ENCODE measurements at regions not wholly inside any gene's neighbourhood (a gene's known extent, or its start where the extent isn't known, plus 50 kb on each side); places are given as distances from the start of the nearest gene placed in this dataset.
A peak's percentile ranks its signal among the peaks of the same experiment; 100 is the strongest.
"Not testable (repeated sequence)": the region's sequence is repeated elsewhere in the genome, so short reads cannot be mapped to it uniquely, and the experiment has no call there.

DNA sequence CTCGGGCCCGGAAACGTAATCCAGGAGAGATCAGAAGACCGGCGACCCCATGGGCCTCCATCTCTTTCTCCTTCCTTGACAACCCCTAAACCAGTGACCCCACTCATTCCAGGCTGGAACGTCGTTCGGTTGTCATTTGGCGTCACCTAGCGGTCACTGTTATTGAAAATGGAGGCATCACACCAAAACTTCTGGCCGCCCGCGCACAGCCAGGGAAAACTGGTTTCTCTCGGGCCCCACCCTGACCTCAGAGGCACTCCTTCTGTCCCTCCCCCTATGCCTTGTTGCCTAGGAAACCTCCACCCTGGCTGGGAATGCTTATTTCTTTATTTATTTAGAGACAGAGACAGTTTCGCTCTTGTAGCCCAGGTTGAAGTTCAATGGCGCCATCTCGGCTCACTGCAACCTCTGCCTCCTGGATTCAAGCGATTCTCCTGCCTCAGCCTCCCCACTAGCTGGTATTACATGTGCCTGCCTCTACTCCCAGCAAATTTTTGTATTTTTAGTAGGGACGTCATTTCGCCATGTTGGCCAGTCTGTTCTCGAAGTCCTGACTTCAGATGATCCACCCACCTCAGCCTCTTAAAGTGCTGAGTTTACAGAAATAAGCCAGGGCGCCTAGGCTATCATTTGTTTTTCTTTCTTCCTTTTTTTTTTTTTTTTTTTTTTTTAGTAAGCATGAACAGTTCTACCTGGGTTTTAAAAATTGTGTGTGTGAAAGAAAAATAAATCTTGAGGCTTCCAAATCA lies 2144.1 kb upstream of the TPTE start:
- DNase-seq = not testable (repeated sequence)

DNA sequence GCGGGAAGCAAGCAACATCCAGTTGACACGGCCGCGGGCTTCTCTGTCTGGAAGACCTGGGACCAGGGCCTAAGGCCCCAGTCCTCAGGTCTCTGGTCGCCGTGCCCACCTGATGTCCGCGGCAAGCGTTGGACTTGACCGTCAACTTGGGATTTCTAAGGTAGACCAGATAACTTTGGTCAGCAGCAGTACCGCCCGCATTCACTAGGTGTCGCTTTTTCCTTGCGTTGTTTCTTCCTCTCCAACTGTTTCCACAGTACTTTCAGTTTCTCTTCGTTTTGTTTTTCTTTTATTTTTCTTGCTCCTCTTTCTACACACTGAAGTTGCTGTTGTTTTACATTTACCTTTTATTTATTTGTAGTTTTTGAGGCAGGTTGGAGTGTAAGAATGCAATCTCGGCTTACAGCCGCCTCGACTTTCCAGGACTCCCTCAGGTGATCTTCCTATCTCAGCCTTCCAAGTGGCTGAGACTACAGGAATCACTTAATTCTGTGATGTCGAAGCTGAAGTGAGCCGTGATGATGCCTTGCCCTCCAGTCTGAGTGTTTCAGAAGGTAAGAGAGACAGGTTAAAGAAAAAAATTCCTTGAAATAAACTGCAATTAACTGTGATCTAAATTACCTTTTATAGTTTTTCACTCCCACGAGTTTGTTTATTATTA lies 2140.8 kb upstream of the TPTE start:
- DNase-seq = not testable (repeated sequence)

DNA sequence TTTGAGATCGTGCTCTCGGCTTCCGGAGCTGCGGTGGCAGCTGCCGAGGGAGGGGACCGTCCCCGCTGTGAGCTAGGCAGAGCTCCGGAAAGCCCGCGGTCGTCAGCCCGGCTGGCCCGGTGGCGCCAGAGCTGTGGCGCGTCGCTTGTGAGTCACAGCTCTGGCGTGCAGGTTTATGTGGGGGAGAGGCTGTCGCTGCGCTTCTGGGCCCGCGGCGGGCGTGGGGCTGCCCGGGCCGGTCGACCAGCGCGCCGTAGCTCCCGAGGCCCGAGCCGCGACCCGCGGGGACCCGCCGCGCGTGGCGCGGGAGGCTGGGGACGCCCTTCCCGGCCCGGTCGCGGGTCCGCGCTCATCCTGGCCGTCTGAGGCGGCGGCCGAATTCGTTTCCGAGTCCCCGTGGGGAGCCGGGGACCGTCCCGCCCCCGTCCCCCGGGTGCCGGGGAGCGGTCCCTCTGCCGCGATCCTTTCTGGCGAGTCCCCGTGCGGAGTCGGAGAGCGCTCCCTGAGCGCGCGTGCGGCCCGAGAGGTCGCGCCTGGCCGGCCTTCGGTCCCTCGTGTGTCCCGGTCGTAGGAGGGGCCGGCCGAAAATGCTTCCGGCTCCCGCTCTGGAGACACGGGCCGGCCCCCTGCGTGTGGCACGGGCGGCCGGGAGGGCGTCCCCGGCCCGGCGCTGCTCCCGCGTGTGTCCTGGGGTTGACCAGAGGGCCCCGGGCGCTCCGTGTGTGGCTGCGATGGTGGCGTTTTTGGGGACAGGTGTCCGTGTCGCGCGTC lies 2133.0 kb upstream of the TPTE start:
- DNase-seq = not testable (repeated sequence)

DNA sequence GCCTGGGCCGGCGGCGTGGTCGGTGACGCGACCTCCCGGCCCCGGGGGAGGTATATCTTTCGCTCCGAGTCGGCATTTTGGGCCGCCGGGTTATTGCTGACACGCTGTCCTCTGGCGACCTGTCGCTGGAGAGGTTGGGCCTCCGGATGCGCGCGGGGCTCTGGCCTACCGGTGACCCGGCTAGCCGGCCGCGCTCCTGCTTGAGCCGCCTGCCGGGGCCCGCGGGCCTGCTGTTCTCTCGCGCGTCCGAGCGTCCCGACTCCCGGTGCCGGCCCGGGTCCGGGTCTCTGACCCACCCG lies 2132.5 kb upstream of the TPTE start:
- not testable (repeated sequence) for DNase-seq

DNA sequence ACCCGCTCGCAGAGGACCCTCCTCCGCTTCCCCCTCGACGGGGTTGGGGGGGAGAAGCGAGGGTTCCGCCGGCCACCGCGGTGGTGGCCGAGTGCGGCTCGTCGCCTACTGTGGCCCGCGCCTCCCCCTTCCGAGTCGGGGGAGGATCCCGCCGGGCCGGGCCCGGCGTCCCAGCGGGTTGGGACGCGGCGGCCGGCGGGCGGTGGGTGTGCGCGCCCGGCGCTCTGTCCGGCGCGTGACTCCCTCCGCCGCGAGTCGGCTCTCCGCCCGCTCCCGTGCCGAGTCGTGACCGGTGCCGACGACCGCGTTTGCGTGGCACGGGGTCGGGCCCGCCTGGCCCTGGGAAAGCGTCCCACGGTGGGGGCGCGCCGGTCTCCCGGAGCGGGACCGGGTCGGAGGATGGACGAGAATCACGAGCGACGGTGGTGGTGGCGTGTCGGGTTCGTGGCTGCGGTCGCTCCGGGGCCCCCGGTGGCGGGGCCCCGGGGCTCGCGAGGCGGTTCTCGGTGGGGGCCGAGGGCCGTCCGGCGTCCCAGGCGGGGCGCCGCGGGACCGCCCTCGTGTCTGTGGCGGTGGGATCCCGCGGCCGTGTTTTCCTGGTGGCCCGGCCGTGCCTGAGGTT lies 2130.7 kb upstream of the TPTE start:
- DNase-seq = not testable (repeated sequence)

DNA sequence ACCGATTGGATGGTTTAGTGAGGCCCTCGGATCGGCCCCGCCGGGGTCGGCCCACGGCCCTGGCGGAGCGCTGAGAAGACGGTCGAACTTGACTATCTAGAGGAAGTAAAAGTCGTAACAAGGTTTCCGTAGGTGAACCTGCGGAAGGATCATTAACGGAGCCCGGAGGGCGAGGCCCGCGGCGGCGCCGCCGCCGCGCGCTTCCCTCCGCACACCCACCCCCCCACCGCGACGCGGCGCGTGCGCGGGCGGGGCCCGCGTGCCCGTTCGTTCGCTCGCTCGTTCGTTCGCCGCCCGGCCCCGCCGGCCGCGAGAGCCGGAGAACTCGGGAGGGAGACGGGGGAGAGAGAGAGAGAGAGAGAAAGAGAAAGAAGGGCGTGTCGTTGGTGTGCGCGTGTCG lies 2127.0 kb upstream of the TPTE start:
- not testable (repeated sequence) for DNase-seq

DNA sequence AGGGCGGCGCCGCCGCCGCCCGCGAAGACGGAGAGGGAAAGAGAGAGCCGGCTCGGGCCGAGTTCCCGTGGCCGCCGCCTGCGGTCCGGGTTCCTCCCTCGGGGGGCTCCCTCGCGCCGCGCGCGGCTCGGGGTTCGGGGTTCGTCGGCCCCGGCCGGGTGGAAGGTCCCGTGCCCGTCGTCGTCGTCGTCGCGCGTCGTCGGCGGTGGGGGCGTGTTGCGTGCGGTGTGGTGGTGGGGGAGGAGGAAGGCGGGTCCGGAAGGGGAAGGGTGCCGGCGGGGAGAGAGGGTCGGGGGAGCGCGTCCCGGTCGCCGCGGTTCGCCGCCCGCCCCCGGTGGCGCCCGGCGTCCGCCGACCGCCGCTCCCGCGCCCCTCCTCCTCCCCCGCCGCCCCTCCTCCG lies 2125.4 kb upstream of the TPTE start:
- not testable (repeated sequence) for DNase-seq

DNA sequence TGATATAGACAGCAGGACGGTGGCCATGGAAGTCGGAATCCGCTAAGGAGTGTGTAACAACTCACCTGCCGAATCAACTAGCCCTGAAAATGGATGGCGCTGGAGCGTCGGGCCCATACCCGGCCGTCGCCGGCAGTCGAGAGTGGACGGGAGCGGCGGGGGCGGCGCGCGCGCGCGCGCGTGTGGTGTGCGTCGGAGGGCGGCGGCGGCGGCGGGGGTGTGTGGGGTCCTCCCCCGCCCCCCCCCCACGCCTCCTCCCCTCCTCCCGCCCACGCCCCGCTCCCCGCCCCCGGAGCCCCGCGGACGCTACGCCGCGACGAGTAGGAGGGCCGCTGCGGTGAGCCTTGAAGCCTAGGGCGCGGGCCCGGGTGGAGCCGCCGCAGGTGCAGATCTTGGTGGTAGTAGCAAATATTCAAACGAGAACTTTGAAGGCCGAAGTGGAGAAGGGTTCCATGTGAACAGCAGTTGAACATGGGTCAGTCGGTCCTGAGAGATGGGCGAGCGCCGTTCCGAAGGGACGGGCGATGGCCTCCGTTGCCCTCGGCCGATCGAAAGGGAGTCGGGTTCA lies 2122.4 kb upstream of the TPTE start:
- not testable (repeated sequence) for DNase-seq

DNA sequence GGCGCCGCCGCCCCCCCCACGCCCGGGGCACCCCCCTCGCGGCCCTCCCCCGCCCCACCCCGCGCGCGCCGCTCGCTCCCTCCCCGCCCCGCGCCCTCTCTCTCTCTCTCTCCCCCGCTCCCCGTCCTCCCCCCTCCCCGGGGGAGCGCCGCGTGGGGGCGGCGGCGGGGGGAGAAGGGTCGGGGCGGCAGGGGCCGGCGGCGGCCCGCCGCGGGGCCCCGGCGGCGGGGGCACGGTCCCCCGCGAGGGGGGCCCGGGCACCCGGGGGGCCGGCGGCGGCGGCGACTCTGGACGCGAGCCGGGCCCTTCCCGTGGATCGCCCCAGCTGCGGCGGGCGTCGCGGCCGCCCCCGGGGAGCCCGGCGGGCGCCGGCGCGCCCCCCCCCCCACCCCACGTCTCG lies 2121.5 kb upstream of the TPTE start:
- not testable (repeated sequence) for DNase-seq

DNA sequence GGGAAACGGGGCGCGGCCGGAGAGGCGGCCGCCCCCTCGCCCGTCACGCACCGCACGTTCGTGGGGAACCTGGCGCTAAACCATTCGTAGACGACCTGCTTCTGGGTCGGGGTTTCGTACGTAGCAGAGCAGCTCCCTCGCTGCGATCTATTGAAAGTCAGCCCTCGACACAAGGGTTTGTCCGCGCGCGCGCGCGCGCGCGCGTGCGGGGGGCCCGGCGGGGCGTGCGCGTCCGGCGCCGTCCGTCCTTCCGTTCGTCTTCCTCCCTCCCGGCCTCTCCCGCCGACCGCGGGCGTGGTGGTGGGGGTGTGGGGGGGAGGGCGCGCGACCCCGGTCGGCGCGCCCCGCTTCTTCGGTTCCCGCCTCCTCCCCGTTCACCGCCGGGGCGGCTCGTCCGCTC lies 2119.6 kb upstream of the TPTE start:
- DNase-seq = not testable (repeated sequence)

DNA sequence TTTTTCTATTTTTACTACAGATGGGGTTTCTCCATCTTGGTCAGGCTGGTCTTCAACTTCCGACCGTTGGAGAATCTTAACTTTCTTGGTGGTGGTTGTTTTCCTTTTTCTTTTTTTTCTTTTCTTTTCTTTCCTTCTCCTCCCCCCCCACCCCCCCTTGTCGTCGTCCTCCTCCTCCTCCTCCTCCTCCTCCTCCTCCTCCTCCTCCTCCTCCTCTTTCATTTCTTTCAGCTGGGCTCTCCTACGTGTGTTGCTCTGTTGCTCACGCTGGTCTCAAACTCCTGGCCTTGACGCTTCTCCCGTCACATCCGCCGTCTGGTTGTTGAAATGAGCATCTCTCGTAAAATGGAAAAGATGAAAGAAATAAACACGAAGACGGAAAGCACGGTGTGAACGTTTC lies 2115.1 kb upstream of the TPTE start:
- not testable (repeated sequence) for DNase-seq

DNA sequence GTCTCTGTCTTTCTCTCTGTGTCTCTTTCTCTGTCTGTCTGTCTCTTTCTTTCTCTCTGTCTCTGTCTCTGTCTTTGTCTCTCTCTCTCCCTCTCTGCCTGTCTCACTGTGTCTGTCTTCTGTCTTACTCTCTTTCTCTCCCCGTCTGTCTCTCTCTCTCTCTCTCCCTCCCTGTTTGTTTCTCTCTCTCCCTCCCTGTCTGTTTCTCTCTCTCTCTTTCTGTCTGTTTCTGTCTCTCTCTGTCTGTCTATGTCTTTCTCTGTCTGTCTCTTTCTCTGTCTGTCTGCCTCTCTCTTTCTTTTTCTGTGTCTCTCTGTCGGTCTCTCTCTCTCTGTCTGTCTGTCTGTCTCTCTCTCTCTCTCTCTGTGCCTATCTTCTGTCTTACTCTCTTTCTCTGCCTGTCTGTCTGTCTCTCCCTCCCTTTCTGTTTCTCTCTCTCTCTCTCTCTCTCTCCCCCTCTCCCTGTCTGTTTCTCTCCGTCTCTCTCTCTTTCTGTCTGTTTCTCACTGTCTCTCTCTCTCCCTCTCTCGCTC lies 2110.2 kb upstream of the TPTE start:
- DNase-seq = not testable (repeated sequence)

DNA sequence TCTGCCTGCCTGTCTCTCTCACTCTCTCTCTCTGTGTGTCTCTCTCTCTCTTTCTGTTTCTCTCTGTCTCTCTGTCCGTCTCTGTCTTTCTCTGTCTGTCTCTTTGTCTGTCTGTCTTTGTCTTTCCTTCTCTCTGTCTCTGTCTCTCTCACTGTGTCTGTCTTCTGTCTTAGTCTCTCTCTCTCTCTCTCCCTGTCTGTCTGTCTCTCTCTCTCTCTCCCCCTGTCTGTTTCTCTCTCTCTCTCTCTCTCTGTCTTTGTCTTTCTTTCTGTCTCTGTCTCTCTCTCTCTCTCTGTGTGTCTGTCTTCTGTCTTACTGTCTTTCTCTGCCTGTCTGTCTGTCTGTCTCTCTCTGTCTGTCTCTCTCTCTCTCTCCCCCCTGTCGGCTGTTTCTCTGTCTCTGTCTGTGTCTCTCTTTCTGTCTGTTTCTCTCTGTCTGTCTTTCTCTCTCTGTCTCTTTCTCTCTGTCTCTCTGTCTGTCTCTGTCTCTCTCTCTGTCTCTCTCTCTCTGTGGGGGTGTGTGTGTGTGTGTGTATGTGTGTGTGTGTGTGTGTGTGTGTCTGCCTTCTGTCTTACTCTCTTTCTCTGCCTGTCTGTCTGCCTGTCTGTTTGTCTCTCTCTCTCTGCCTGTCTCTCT lies 2101.3 kb upstream of the TPTE start:
- peak in 1 of 2 donors; percentile 5 for DNase-seq

DNA sequence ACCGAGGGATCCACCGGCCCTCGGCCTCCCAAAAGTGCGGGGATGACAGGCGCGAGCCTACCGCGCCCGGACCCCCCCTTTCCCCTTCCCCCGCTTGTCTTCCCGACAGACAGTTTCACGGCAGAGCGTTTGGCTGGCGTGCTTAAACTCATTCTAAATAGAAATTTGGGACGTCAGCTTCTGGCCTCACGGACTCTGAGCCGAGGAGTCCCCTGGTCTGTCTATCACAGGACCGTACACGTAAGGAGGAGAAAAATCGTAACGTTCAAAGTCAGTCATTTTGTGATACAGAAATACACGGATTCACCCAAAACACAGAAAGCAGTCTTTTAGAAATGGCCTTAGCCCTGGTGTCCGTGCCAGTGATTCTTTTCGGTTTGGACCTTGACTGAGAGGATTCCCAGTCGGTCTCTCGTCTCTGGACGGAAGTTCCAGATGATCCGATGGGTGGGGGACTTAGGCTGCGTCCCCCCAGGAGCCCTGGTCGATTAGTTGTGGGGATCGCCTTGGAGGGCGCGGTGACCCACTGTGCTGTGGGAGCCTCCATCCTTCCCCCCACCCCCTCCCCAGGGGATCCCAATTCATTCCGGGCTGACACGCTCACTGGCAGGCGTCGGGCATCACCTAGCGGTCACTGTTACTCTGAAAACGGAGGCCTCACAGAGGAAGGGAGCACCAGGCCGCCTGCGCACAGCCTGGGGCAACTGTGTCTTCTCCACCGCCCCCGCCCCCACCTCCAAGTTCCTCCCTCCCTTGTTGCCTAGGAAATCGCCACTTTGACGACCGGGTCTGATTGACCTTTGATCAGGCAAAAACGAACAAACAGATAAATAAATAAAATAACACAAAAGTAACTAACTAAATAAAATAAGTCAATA lies 2093.4 kb upstream of the TPTE start:
- DNase-seq = not testable (repeated sequence)

DNA sequence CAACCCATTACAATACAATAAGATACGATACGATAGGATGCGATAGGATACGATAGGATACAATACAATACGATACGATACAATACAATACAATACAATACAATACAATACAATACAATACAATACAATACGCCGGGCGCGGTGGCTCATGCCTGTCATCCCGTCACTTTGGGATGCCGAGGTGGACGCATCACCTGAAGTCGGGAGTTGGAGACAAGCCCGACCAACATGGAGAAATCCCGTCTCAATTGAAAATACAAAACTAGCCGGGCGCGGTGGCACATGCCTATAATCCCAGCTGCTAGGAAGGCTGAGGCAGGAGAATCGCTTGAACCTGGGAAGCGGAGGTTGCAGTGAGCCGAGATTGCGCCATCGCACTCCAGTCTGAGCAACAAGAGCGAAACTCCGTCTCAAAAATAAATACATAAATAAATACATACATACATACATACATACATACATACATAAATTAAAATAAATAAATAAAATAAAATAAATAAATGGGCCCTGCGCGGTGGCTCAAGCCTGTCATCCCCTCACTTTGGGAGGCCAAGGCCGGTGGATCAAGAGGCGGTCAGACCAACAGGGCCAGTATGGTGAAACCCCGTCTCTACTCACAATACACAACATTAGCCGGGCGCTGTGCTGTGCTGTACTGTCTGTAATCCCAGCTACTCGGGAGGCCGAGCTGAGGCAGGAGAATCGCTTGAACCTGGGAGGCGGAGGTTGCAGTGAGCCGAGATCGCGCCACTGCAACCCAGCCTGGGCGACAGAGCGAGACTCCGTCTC lies 2092.5 kb upstream of the TPTE start:
- not testable (repeated sequence) for DNase-seq

DNA sequence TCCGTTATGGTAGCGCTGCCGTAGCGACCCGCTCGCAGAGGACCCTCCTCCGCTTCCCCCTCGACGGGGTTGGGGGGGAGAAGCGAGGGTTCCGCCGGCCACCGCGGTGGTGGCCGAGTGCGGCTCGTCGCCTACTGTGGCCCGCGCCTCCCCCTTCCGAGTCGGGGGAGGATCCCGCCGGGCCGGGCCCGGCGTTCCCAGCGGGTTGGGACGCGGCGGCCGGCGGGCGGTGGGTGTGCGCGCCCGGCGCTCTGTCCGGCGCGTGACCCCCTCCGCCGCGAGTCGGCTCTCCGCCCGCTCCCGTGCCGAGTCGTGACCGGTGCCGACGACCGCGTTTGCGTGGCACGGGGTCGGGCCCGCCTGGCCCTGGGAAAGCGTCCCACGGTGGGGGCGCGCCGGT lies 2086.7 kb upstream of the TPTE start:
- not testable (repeated sequence) for DNase-seq

DNA sequence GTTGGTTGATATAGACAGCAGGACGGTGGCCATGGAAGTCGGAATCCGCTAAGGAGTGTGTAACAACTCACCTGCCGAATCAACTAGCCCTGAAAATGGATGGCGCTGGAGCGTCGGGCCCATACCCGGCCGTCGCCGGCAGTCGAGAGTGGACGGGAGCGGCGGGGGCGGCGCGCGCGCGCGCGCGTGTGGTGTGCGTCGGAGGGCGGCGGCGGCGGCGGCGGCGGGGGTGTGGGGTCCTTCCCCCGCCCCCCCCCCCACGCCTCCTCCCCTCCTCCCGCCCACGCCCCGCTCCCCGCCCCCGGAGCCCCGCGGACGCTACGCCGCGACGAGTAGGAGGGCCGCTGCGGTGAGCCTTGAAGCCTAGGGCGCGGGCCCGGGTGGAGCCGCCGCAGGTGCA lies 2078.3 kb upstream of the TPTE start:
- not testable (repeated sequence) for DNase-seq

DNA sequence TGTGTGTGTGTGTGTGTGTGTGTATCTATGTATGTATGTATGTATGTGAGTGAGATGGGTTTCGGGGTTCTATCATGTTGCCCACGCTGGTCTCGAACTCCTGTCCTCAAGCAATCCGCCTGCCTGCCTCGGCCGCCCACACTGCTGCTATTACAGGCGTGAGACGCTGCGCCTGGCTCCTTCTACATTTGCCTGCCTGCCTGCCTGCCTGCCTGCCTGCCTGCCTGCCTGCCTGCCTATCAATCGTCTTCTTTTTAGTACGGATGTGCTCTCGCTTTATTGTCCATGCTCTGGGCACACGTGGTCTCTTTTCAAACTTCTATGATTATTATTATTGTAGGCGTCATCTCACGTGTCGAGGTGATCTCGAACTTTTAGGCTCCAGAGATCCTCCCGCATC lies 2071.6 kb upstream of the TPTE start:
- DNase-seq = not testable (repeated sequence)

DNA sequence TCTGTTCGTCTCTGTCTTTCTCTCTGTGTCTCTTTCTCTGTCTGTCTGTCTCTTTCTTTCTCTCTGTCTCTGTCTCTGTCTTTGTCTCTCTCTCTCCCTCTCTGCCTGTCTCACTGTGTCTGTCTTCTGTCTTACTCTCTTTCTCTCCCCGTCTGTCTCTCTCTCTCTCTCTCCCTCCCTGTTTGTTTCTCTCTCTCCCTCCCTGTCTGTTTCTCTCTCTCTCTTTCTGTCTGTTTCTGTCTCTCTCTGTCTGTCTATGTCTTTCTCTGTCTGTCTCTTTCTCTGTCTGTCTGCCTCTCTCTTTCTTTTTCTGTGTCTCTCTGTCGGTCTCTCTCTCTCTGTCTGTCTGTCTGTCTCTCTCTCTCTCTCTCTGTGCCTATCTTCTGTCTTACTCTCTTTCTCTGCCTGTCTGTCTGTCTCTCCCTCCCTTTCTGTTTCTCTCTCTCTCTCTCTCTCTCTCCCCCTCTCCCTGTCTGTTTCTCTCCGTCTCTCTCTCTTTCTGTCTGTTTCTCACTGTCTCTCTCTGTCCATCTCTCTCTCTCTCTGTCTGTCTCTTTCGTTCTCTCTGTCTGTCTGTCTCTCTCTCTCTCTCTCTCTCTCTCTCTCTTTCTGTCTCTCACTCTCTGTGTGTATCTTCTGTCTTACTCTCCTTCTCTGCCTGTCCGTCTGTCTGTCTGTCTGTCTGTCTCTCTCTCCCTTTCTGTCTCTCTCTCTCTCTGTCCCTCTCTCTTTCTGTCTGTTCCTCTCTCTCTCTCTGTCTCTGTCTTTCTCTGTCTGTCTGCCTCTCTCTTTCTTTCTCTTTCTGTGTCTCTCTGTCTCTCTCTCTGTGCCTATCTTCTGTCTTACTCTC lies 2065.9 kb upstream of the TPTE start:
- DNase-seq = not testable (repeated sequence)
